ENCODE measurements at regions not wholly inside any gene's neighbourhood (a gene's known extent, or its start where the extent isn't known, plus 50 kb on each side); places are given as distances from the start of the nearest gene placed in this dataset.
"Not testable (repeated sequence)": the region's sequence is repeated elsewhere in the genome, so short reads cannot be mapped to it uniquely, and the experiment has no call there.

DNA sequence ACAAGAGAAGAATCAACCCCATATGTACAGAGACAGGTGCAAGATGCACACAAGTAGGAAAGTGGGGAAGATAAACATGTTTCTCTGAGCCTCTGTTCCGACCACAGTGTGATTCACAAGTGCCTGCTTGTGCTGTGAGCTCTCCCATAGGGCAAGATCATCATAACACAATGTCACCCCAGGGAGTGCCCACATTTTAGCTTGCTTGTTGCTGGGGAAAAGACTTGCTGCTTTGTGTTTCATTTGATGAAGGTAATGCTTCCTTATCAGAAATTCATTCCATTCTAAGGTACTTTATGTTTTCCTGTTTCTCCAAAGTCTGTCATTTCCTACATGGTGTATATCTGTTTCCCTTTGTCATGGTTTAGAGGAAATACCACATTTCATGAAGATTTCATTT lies 304.5 kb upstream of the DIPK2B start:
- Histone ChIP-seq H3K9me3 (no peaks in the 10 kb centered on the region), H3K27ac (peak overlapping the region in 2 of 3 donors; percentile 69 to 85), H3K4me3 (replicated peaks in 1 of 3) (no peak overlapping the region), H3K27me3 (no peaks in the 10 kb centered on the region), H3K4me1 (peaks cover 21 to 39% of the 10 kb centered on the region in 2 donors), H3K36me3 (no peaks in the 10 kb centered on the region)
- TF ChIP-seq, protein P1, sequence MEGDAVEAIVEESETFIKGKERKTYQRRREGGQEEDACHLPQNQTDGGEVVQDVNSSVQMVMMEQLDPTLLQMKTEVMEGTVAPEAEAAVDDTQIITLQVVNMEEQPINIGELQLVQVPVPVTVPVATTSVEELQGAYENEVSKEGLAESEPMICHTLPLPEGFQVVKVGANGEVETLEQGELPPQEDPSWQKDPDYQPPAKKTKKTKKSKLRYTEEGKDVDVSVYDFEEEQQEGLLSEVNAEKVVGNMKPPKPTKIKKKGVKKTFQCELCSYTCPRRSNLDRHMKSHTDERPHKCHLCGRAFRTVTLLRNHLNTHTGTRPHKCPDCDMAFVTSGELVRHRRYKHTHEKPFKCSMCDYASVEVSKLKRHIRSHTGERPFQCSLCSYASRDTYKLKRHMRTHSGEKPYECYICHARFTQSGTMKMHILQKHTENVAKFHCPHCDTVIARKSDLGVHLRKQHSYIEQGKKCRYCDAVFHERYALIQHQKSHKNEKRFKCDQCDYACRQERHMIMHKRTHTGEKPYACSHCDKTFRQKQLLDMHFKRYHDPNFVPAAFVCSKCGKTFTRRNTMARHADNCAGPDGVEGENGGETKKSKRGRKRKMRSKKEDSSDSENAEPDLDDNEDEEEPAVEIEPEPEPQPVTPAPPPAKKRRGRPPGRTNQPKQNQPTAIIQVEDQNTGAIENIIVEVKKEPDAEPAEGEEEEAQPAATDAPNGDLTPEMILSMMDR (IDR thresholded peaks at IDR 0.05), result no peak
- TF ChIP-seq POLR2A (IDR thresholded peaks at IDR 0.05), result no peak
- WGBS, 2 donors, result 0% methylated on average over 1 of the region's 1 CpG
- DNase-seq, result no peak
- intact Hi-C loops (cut with DNase I), result no loop called here

DNA sequence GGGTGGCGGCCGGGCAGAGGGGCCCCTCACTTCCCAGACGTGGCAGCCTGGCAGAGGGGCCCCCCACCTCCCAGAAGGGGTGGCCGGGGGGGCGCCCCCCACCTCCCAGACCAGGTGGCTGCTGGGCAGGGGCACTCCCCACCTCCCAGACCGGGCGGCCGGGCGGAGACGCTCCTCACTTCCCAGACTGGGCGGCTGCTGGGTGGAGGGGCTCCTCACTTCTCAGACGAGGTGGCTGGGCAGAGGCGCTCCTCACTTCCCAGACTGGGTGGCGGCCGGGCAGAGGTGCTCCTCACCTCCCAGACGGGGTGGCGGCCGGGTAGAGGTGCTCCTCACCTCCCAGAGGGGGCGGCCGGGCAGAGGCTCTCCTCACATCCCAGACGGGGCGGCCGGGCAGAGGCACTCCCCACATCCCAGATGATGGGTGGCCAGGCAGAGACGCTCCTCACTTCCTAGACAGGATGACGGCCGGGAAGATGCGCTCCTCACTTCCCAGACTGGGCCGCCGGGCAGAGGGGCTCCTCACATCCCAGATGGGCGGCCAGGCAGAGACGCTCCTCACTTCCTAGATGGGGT lies 303.2 kb upstream of the DIPK2B start:
- intact Hi-C loops (cut with DNase I), result not testable (repeated sequence)

DNA sequence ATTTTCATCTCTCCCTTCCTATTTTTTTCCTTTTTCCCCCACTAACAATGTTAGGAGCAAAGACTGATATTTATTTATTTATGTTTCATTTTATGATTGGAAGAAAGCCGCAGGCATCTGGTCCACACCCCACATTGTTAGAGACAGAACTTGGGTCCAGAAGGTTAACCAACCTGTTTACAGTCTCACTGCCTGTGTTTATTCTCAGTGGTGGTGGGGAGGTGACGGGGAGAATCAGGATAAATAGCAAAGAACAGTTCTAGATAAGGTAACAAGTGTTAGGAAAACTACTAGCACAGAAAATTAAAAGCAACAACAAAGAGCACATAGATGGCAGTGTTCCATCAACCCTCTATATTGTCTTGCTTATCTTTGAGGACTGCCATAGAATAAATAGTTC lies 301.7 kb upstream of the DIPK2B start:
- intact Hi-C loops (cut with DNase I), result no loop called here
- WGBS, 2 donors, result 96 to 97% methylated on average over 2 of the region's 2 CpGs

More for the DNA sequence above, 303.2 kb upstream of the DIPK2B start:
- not testable (repeated sequence) for H3K36me3 ChIP-seq; DNase-seq; H3K4me3 ChIP-seq (replicated peaks in 1 of 3); H3K27ac ChIP-seq; H3K27me3 ChIP-seq; H3K9me3 ChIP-seq
- 95% methylated on average over 4 of the region's 31 CpGs; no CpG with 5 or more reads in 1 of the 2 donors for WGBS, 2 donors
- peaks cover 21 to 38% of the 10 kb centered on the region in 2 donors for H3K4me1 ChIP-seq

DNA sequence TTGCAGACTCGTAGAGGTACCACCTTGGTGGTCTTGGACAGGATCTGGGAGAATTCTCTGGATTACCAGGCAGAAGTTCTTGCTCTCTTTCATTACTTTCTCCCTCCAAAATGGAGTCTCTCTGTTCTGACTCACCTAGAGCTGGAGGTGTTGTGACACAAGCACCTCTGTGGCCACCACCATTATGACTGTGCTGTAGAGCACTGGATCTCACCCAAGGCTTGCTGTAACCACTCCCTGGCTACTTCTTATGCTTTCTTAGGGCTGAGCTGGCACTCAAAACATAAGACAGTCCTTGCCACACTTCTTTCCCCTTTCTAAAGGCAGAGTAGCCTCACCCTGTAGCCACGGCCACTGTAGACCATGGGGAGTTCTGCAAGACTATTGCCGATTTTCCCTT lies 296.6 kb upstream of the DIPK2B start:
- Histone ChIP-seq H3K27ac (no peak overlapping the region), H3K9me3 (no peaks in the 10 kb centered on the region), H3K4me1 (no peaks in the 10 kb centered on the region), H3K36me3 (no peaks in the 10 kb centered on the region), H3K27me3 (no peaks in the 10 kb centered on the region), H3K4me3 (replicated peaks in 1 of 3) (no peak overlapping the region)
- intact Hi-C loops (cut with DNase I), result no loop called here
- TF ChIP-seq POLR2A (IDR thresholded peaks at IDR 0.05), result no peak
- TF ChIP-seq, protein P1 (IDR thresholded peaks at IDR 0.05), result no peak
- 86 to 91% methylated on average over 1 to 3 of the region's 3 CpGs for WGBS, 2 donors
- no peak for DNase-seq

More for the DNA sequence above, 301.7 kb upstream of the DIPK2B start:
- no peak for TF ChIP-seq POLR2A (IDR thresholded peaks at IDR 0.05)
- TF ChIP-seq, protein P1 (IDR thresholded peaks at IDR 0.05), result no peak
- H3K4me1 ChIP-seq, result peaks cover 16 to 24% of the 10 kb centered on the region in 2 donors
- no peak overlapping the region for H3K27ac ChIP-seq
- no peak for DNase-seq
- H3K4me3 ChIP-seq (replicated peaks in 1 of 3), result no peak overlapping the region
- no peaks in the 10 kb centered on the region for H3K9me3 ChIP-seq
- H3K36me3 ChIP-seq, result no peaks in the 10 kb centered on the region
- H3K27me3 ChIP-seq, result no peaks in the 10 kb centered on the region

DNA sequence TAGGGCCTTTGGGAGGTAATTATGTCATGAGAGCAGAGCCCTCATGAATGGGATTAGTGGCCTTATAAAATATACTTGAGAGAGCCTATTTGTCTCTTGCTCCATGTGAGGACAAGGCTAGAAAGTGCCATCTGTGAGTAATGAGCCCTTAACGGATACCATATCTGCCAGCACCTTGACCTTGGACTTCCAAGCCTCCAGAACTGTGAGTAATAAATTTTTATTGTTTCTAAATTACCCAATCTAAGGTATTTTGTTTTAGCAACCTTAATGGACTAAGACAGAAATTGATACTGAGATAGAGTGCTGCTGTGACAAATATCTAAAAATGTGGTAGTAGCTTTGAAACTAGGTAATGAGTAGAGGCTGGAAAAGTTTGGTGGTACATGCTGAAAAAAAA lies 285.0 kb upstream of the DIPK2B start:
- Histone ChIP-seq H3K36me3 (no peaks in the 10 kb centered on the region), H3K4me3 (replicated peaks in 1 of 3) (no peak overlapping the region), H3K9me3 (no peaks in the 10 kb centered on the region), H3K27ac (no peak overlapping the region), H3K27me3 (no peaks in the 10 kb centered on the region), H3K4me1 (no peaks in the 10 kb centered on the region)
- no peak for DNase-seq
- TF ChIP-seq, protein P1 (IDR thresholded peaks at IDR 0.05), result no peak
- no peak for TF ChIP-seq POLR2A (IDR thresholded peaks at IDR 0.05)
- 69 to 100% methylated on average over 1 of the region's 1 CpG for WGBS, 2 donors
- intact Hi-C loops (cut with DNase I), result no loop called here

Data from thyroid gland (tissue), 4 donors.